Stimulated activated CD8-positive, alpha-beta memory T cell treated with anti-CD3 and anti-CD28 coated beads, Interleukin-2, amount 100 ng/mL, for 1 hour (primary cell): ENCODE measurements at regions not wholly inside any gene's neighbourhood (a gene's known extent, or its start where the extent isn't known, plus 50 kb on each side); places are given as distances from the start of the nearest gene placed in this dataset.
"Not testable (repeated sequence)": the region's sequence is repeated elsewhere in the genome, so short reads cannot be mapped to it uniquely, and the experiment has no call there.

Experiments used
- DNase-seq, 2 donors: peaks; one replicate each; pipeline ENCODE4 v3.0.0-alpha.2; 2020; ENCODE audit warnings: low read depth in 2 of 2

GRCh38 chr22:48300877-48301276 lies 1526.8 kb downstream of the BRD1 start:
- DNase-seq = no peak

- no peak for DNase-seq
These were observed 1527.9 kb downstream of the BRD1 start for GRCh38 chr22:48299801-48300200.

- DNase-seq = no peak
These were observed 1528.5 kb downstream of the BRD1 start for GRCh38 chr22:48299124-48299523.

- no peak for DNase-seq
These were observed 1530.4 kb downstream of the BRD1 start for GRCh38 chr22:48297296-48297695.

GRCh38 chr22:48289954-48290353 lies 1527.5 kb downstream of the TBC1D22A start:
- DNase-seq = not testable (repeated sequence)

GRCh38 chr22:48288376-48288940 lies 1526.0 kb downstream of the TBC1D22A start:
- no peak for DNase-seq

GRCh38 chr22:48287031-48287430 lies 1524.6 kb downstream of the TBC1D22A start:
- no peak for DNase-seq

- DNase-seq = no peak
These were observed 1522.2 kb downstream of the TBC1D22A start for GRCh38 chr22:48284671-48285070.

GRCh38 chr22:48282804-48283203 lies 1520.4 kb downstream of the TBC1D22A start:
- no peak for DNase-seq

GRCh38 chr22:48279461-48279756 lies 1517.0 kb downstream of the TBC1D22A start:
- no peak for DNase-seq

- no peak for DNase-seq
These were observed 1516.4 kb downstream of the TBC1D22A start for GRCh38 chr22:48278620-48279460.

- no peak for DNase-seq
These were observed 1515.6 kb downstream of the TBC1D22A start for GRCh38 chr22:48277868-48278581.

- DNase-seq = no peak
These were observed 1514.8 kb downstream of the TBC1D22A start for GRCh38 chr22:48276994-48277867.

GRCh38 chr22:48275412-48275811 lies 1513.0 kb downstream of the TBC1D22A start:
- DNase-seq = no peak

GRCh38 chr22:48270731-48271130 lies 1508.3 kb downstream of the TBC1D22A start:
- DNase-seq = no peak

GRCh38 chr22:48268771-48269552 lies 1506.5 kb downstream of the TBC1D22A start:
- no peak for DNase-seq

- no peak for DNase-seq
These were observed 1505.8 kb downstream of the TBC1D22A start for GRCh38 chr22:48268293-48268692.

GRCh38 chr22:48267681-48268080 lies 1505.2 kb downstream of the TBC1D22A start:
- DNase-seq = no peak

GRCh38 chr22:48265000-48265625 lies 1502.7 kb downstream of the TBC1D22A start:
- no peak for DNase-seq

- no peak for DNase-seq
These were observed 1502.1 kb downstream of the TBC1D22A start for GRCh38 chr22:48264586-48264985.
